ENCODE measurements at regions not wholly inside any gene's neighbourhood (a gene's known extent, or its start where the extent isn't known, plus 50 kb on each side); places are given as distances from the start of the nearest gene placed in this dataset.

- no peaks in the 10 kb centered on the region; a peak in 2 of 4 replicates for H3K27me3 ChIP-seq (replicated peaks in 1 of 2; ENCODE audit: control insufficient read depth in 2 of 2, insufficient read depth in 2 of 2, low read length in 1 of 2)
- SMC1A ChIA-PET (ENCODE audit: uncharacterized antibody, unreplicated experiment), result no interaction called here
- H3K4me2 ChIP-seq (ENCODE audit: control insufficient read depth, insufficient read depth), result no peak overlapping the region
- H3K79me2 ChIP-seq (ENCODE audit: control insufficient read depth, insufficient read depth, low read length), result no peaks in the 10 kb centered on the region
- ATAC-seq (no peak), DNase-seq (ENCODE audit: low read depth, low spot score) (no peak), FAIRE-seq (no peak)
- no peaks in the 10 kb centered on the region for H4K20me1 ChIP-seq (ENCODE audit: control insufficient read depth, insufficient read depth)
- POLR2A ChIA-PET, result no interaction called here
- intact Hi-C loops (cut with micrococcal nuclease; ENCODE audit: unreplicated experiment), result no loop called here
- 28% methylated on average over 18 of the region's 19 CpGs for WGBS (ENCODE audit: insufficient coverage, insufficient replicate concordance, low lambda C conversion rate, missing lambda C conversion rate)
- no peaks in the 10 kb centered on the region for H3K4me1 ChIP-seq (ENCODE audit: control insufficient read depth, insufficient read depth, low read length)
- no peak overlapping the region for H3K4me3 ChIP-seq
- no peak overlapping the region for H3K27ac ChIP-seq (ENCODE audit: control insufficient read depth, insufficient read depth)
- TF ChIP-seq, protein P1, sequence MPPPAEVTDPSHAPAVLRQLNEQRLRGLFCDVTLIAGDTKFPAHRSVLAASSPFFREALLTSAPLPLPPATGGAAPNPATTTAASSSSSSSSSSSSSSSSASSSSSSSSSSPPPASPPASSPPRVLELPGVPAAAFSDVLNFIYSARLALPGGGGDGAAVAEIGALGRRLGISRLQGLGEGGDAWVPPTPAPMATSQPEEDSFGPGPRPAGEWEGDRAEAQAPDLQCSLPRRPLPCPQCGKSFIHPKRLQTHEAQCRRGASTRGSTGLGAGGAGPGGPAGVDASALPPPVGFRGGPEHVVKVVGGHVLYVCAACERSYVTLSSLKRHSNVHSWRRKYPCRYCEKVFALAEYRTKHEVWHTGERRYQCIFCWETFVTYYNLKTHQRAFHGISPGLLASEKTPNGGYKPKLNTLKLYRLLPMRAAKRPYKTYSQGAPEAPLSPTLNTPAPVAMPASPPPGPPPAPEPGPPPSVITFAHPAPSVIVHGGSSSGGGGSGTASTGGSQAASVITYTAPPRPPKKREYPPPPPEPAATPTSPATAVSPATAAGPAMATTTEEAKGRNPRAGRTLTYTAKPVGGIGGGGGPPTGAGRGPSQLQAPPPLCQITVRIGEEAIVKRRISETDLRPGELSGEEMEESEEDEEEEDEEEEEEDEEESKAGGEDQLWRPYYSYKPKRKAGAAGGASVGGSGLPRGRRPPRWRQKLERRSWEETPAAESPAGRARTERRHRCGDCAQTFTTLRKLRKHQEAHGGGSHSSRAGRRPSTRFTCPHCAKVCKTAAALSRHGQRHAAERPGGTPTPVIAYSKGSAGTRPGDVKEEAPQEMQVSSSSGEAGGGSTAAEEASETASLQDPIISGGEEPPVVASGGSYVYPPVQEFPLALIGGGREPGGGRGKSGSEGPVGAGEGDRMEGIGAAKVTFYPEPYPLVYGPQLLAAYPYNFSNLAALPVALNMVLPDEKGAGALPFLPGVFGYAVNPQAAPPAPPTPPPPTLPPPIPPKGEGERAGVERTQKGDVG (CRISPR knock-in tag; IDR thresholded peaks at IDR 0.05), result no peak
- TF ChIP-seq RAD21 (IDR thresholded peaks at IDR 0.05; ENCODE audit: insufficient read depth, low read depth, low read length) (no peak), CBX5 (IDR thresholded peaks at IDR 0.05; ENCODE audit: low read depth) (no peak), RCOR1 (conservative IDR thresholded peaks at IDR 0.05; ENCODE audit: low read depth, low read length) (no peak), JUNB (IDR thresholded peaks at IDR 0.05) (no peak)
- RAD21 ChIA-PET (ENCODE audit: unreplicated experiment), result no interaction called here
- in situ Hi-C loops (cut with MboI), result no loop called here
- BruUV-seq (replicated peaks), result no TSS peak
- CTCF ChIA-PET, result no interaction called here
- no peaks in the 10 kb centered on the region for H3K9me3 ChIP-seq (replicated peaks; ENCODE audit: control insufficient read depth, insufficient read depth, low read length)
- H3K9ac ChIP-seq (ENCODE audit: control insufficient read depth, insufficient read depth, low read length), result no peak overlapping the region
- H2AFZ ChIP-seq (ENCODE audit: control insufficient read depth, low read depth, low read length), result no peak overlapping the region
- H3K36me3 ChIP-seq (ENCODE audit: control insufficient read depth in 2 of 2, insufficient read depth in 2 of 2, low read length in 1 of 2), result no peaks in the 10 kb centered on the region
Measured at GRCh38 chr4:3829956-3830773, 64.0 kb downstream of the ADRA2C start.

Data from GM12878 (cell line).